SK-N-SH (cell line): ENCODE measurements at regions not wholly inside any gene's neighbourhood (a gene's known extent, or its start where the extent isn't known, plus 50 kb on each side); places are given as distances from the start of the nearest gene placed in this dataset.

ENCODE experiments used
- CTCF ChIA-PET: fragments of 300-600, 350-600 bp; formaldehyde crosslinking; extraction: SDS; loops from one replicate; lab custom pipeline; 2021; lab: Yijun Ruan, JAX
- POLR2A ChIA-PET: fragments of 350-600 bp; sonication (Branson Sonifier 250); formaldehyde crosslinking; extraction: SDS; loops from one replicate; lab custom pipeline; 2020; ENCODE audit warnings: antibody characterized with exemption, inconsistent platforms; lab: Yijun Ruan, JAX
- DNase-seq: peaks from one replicate; pipeline ENCODE4 v3.0.0; 2012
- H2AFZ ChIP-seq: fragments of 200-600 bp; sonication (generic); 2 replicates; pipeline ENCODE4 v1.8.1; 2016; ENCODE audit warnings: antibody characterized with exemption, mild to moderate bottlenecking, low read depth
- H3F3A ChIP-seq: fragments of 200-600 bp; sonication (generic); replicated peaks from 2 replicates; pipeline ENCODE3; 2016; ENCODE audit warnings: antibody characterized with exemption, mild to moderate bottlenecking; ENCODE audit not compliant: insufficient read depth
- H3K27ac ChIP-seq, 2 experiments: fragments of 200-500 bp in 1 of 2; fragments of 200-600 bp in 1 of 2; sonication (Bioruptor generic) in 1 of 2; sonication (generic), shearing (Covaris generic) in 1 of 2; 2 replicates each; pipeline versions ENCODE4 v1.5.1 to v1.6.1; 2014 to 2016; ENCODE audit warnings: low read depth in 2 of 2, inconsistent platforms in 1 of 2, low read length in 1 of 2, mild to moderate bottlenecking in 1 of 2, mixed read lengths in 1 of 2
- H3K27me3 ChIP-seq: fragments of 200-600 bp; sonication (generic), shearing (Covaris generic); 2 replicates; pipeline ENCODE4 v1.6.1; 2016; ENCODE audit warnings: mixed run types; ENCODE audit not compliant: insufficient read depth
- H3K36me3 ChIP-seq, 2 experiments: fragments of 200-500 bp in 1 of 2; fragments of 200-600 bp in 1 of 2; sonication (Bioruptor generic) in 1 of 2; sonication (generic) in 1 of 2; replicated peaks in 1 of 2; 2 replicates each; pipeline versions ENCODE3 to v1.5.1; 2014 to 2016; ENCODE audit warnings: low read length in 1 of 2, mild to moderate bottlenecking in 1 of 2; ENCODE audit not compliant: insufficient read depth in 2 of 2, control insufficient read depth in 1 of 2
- H3K4me1 ChIP-seq, 2 experiments: fragments of 200-500 bp in 1 of 2; fragments of 200-600 bp in 1 of 2; sonication (Bioruptor generic) in 1 of 2; sonication (generic), shearing (Covaris generic) in 1 of 2; 2 replicates each; pipeline versions ENCODE4 v1.5.1 to v1.6.1; 2014 to 2016; ENCODE audit warnings: low read depth in 1 of 2, low read length in 1 of 2, mixed run types in 1 of 2; ENCODE audit not compliant: insufficient read depth in 2 of 2, control insufficient read depth in 1 of 2
- H3K4me2 ChIP-seq: fragments of 200-600 bp; sonication (generic), shearing (Covaris generic); 2 replicates; pipeline ENCODE4 v1.6.1; 2017; ENCODE audit warnings: mixed run types
- H3K4me3 ChIP-seq, 2 experiments: fragments of 200-500 bp in 1 of 2; fragments of 200-600 bp in 1 of 2; sonication (Bioruptor generic) in 1 of 2; sonication (generic), shearing (Covaris generic) in 1 of 2; 2 replicates each; pipeline versions ENCODE4 v1.5.1 to v1.8.1; 2014 to 2016; ENCODE audit warnings: low read depth in 2 of 2, inconsistent platforms in 1 of 2, low read length in 1 of 2, mild to moderate bottlenecking in 1 of 2, mixed read lengths in 1 of 2, moderate library complexity in 1 of 2
- H3K79me2 ChIP-seq: fragments of 200-600 bp; sonication (generic); 2 replicates; pipeline ENCODE4 v1.8.1; 2017; ENCODE audit warnings: mild to moderate bottlenecking; ENCODE audit not compliant: insufficient read depth
- H3K9ac ChIP-seq: fragments of 200-600 bp; sonication (generic); 2 replicates; pipeline ENCODE4 v1.6.1; 2017; ENCODE audit warnings: mixed run types
- H3K9me2 ChIP-seq: fragments of 200-600 bp; sonication (generic); 2 replicates; pipeline ENCODE4 v1.6.1; 2017; ENCODE audit warnings: mixed run types
- H3K9me3 ChIP-seq: fragments of 200-600 bp; sonication (generic); 2 replicates; pipeline ENCODE4 v1.6.1; 2017; ENCODE audit warnings: mixed run types, mild to moderate bottlenecking, moderate library complexity
- H4K20me1 ChIP-seq: fragments of 200-600 bp; sonication (generic); 2 replicates; pipeline ENCODE4 v1.6.1; 2017; ENCODE audit warnings: mild to moderate bottlenecking, mixed run types; ENCODE audit not compliant: insufficient read depth
- CHD2 ChIP-seq: fragments of 150-350 bp; IDR thresholded peaks from 2 replicates; pipeline ENCODE4 v1.6.1; 2018; ENCODE audit warnings: low read length; ENCODE audit not compliant: partially characterized antibody
- ELF1 ChIP-seq: IDR thresholded peaks from 2 replicates; pipeline ENCODE4 v1.4.0; 2012
- EP300 ChIP-seq, 2 experiments: IDR thresholded peaks; 2 replicates each; pipeline versions ENCODE4 v1.4.0 to v1.6.1; 2012; ENCODE audit warnings: borderline replicate concordance in 1 of 2, low read depth in 1 of 2, low read length in 1 of 2
- EZH2phosphoT487 ChIP-seq: fragments of 200-600 bp; sonication (generic); IDR thresholded peaks from 2 replicates; pipeline ENCODE4 v1.6.1; 2017; ENCODE audit warnings: low read depth, mixed run types, mild to moderate bottlenecking, antibody characterized with exemption, moderate library complexity, borderline replicate concordance
- FOXJ3 ChIP-seq: sonication (generic); formaldehyde crosslinking; IDR thresholded peaks from 2 replicates; pipeline ENCODE4 v1.5.1; 2020; ENCODE audit warnings: mild to moderate bottlenecking, missing genetic modification reagents
- FOXM1 ChIP-seq: IDR thresholded peaks from 2 replicates; pipeline ENCODE4 v1.4.0; 2012; ENCODE audit warnings: low read depth, mild to moderate bottlenecking
- JUND ChIP-seq: IDR thresholded peaks from 2 replicates; pipeline ENCODE4 v1.4.0; 2012
- NFIC ChIP-seq: IDR thresholded peaks from 2 replicates; pipeline ENCODE4 v1.4.0; 2012; ENCODE audit warnings: borderline replicate concordance
- NRF1 ChIP-seq: IDR thresholded peaks from 2 replicates; pipeline ENCODE4 v1.6.1; 2012; ENCODE audit warnings: low read depth, mild to moderate bottlenecking, low read length
- POLR2AphosphoS5 ChIP-seq: IDR thresholded peaks from 2 replicates; pipeline ENCODE4 v1.6.1; 2012; ENCODE audit warnings: low read depth, low read length
- RXRA ChIP-seq: IDR thresholded peaks from 2 replicates; pipeline ENCODE4 v1.4.0; 2012; ENCODE audit warnings: low read depth, mild to moderate bottlenecking, borderline replicate concordance
- TAF1 ChIP-seq: IDR thresholded peaks from 2 replicates; pipeline ENCODE4 v1.6.1; 2012; ENCODE audit warnings: low read depth, mild to moderate bottlenecking, low read length, moderate library complexity, borderline replicate concordance
- TCF12 ChIP-seq: IDR thresholded peaks from 2 replicates; pipeline ENCODE4 v1.4.0; 2012
- YY1 ChIP-seq: IDR thresholded peaks from 2 replicates; pipeline ENCODE4 v1.4.0; 2012; ENCODE audit warnings: low read depth, mild to moderate bottlenecking
- WGBS: methylation state at CpG from one replicate; pipeline ENCODE4 v1.1.6; 2017; ENCODE audit warnings: low lambda C conversion rate; 5-methylcytosine and 5-hydroxymethylcytosine counted together
- TF ChIP-seq, protein P1 (sequence below): fragments of 200-600 bp; sonication (generic); IDR thresholded peaks from 2 replicates; pipeline ENCODE4 v1.6.1; 2017; ENCODE audit warnings: antibody characterized with exemption, mild to moderate bottlenecking, moderate library complexity
- TF ChIP-seq, protein P2 (sequence below): IDR thresholded peaks from 2 replicates; pipeline ENCODE4; 2012
- TF ChIP-seq, protein P3 (sequence below): fragments of 150-350 bp; IDR thresholded peaks from 2 replicates; pipeline ENCODE4 v1.6.1; 2017; ENCODE audit warnings: antibody characterized with exemption, low read length, low read depth, borderline replicate concordance
- TF ChIP-seq, protein P4 (sequence below): IDR thresholded peaks from 2 replicates; pipeline ENCODE4 v1.4.0; 2012; ENCODE audit warnings: low read depth, borderline replicate concordance

DNA sequence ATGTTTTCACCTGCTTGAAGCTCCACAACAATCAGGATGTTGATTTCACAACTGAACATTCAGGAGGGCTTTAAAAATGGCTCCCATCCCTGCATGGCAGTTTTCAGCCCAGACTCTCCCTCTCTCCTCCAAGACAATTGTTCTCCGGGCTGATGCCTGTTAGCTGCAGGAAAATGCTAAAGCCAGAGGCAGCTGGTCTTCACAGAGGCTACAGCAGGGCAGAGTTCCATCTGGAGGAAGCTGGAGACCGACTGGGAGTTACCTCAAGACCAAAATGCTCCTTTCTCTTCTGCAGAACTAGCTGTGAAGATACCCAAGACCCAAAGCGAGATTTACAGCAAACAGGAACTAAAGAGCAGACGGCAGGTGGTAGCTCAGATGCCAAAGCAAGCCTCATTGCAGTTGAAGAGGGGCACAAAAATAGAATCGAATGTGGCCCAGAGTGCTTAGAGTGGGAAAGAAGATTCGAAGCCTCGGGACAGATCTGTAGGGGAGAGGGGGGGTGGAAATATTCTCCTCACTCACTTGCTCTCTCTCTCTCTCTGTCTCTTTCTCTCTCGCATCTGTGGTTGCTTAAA is 423.6 kb downstream of the ZNF521 start (continued):
- TF ChIP-seq, protein P1, sequence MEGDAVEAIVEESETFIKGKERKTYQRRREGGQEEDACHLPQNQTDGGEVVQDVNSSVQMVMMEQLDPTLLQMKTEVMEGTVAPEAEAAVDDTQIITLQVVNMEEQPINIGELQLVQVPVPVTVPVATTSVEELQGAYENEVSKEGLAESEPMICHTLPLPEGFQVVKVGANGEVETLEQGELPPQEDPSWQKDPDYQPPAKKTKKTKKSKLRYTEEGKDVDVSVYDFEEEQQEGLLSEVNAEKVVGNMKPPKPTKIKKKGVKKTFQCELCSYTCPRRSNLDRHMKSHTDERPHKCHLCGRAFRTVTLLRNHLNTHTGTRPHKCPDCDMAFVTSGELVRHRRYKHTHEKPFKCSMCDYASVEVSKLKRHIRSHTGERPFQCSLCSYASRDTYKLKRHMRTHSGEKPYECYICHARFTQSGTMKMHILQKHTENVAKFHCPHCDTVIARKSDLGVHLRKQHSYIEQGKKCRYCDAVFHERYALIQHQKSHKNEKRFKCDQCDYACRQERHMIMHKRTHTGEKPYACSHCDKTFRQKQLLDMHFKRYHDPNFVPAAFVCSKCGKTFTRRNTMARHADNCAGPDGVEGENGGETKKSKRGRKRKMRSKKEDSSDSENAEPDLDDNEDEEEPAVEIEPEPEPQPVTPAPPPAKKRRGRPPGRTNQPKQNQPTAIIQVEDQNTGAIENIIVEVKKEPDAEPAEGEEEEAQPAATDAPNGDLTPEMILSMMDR, result no peak
- TF ChIP-seq, all 33 proteins: peak for 0

DNA sequence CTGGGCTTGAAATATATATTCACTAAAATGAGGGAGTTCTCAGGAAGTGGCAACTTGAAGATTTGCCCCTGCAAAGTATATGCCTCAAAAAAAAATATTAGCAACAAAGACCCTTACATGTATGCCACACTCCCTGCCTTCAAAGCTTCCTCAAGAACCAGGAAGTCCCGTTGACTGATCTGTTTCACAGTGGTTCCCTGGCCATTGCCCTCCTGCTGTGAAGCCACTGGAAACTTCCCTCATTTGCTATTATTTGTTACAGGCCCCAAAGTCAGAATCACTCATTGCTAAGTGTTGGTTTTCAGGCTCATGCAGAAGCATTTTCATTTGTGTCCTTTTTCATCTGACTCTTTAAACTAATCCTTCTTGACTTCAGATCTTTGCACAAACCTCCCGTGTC is 421.5 kb downstream of the ZNF521 start:
- H4K20me1 ChIP-seq, result no peaks in the 10 kb centered on the region
- no peak overlapping the region for H3K4me2 ChIP-seq
- no peak for DNase-seq
- H2AFZ ChIP-seq, result no peak overlapping the region
- no peaks in the 10 kb centered on the region for H3K9me2 ChIP-seq
- H3K36me3 ChIP-seq, result no peaks in the 10 kb centered on the region
- H3K79me2 ChIP-seq, result no peaks in the 10 kb centered on the region
- ChIA-PET CTCF (no interaction called here), POLR2A (no interaction called here)
- H3K9me3 ChIP-seq, result no peaks in the 10 kb centered on the region
- H3K4me1 ChIP-seq, result peaks cover 0 to 2% of the 10 kb centered on the region in 2 experiments; a peak in 1 of 4 replicates
- H3K9ac ChIP-seq, result no peak overlapping the region
- WGBS, result 57% methylated on average over 2 of the region's 2 CpGs
- TF ChIP-seq JUND (no peak), RXRA (no peak), FOXJ3 (CRISPR knock-in tag) (no peak), TCF12 (no peak), CHD2 (no peak), EZH2phosphoT487 (no peak), YY1 (no peak), NFIC (no peak), FOXM1 (no peak), NRF1 (no peak), ELF1 (no peak), TAF1 (no peak), POLR2AphosphoS5 (no peak), EP300 (IDR thresholded peaks at IDR 0.05; ENCODE audit: borderline replicate concordance in 1 of 2, low read depth in 1 of 2, low read length in 1 of 2) (no peak)
- TF ChIP-seq, protein P2, sequence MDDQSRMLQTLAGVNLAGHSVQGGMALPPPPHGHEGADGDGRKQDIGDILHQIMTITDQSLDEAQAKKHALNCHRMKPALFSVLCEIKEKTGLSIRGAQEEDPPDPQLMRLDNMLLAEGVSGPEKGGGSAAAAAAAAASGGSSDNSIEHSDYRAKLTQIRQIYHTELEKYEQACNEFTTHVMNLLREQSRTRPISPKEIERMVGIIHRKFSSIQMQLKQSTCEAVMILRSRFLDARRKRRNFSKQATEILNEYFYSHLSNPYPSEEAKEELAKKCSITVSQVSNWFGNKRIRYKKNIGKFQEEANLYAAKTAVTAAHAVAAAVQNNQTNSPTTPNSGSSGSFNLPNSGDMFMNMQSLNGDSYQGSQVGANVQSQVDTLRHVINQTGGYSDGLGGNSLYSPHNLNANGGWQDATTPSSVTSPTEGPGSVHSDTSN, result no peak
- TF ChIP-seq, protein P3, sequence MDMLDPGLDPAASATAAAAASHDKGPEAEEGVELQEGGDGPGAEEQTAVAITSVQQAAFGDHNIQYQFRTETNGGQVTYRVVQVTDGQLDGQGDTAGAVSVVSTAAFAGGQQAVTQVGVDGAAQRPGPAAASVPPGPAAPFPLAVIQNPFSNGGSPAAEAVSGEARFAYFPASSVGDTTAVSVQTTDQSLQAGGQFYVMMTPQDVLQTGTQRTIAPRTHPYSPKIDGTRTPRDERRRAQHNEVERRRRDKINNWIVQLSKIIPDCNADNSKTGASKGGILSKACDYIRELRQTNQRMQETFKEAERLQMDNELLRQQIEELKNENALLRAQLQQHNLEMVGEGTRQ, result no peak
- TF ChIP-seq, protein P4, sequence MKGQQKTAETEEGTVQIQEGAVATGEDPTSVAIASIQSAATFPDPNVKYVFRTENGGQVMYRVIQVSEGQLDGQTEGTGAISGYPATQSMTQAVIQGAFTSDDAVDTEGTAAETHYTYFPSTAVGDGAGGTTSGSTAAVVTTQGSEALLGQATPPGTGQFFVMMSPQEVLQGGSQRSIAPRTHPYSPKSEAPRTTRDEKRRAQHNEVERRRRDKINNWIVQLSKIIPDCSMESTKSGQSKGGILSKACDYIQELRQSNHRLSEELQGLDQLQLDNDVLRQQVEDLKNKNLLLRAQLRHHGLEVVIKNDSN, result no peak
- TF ChIP-seq, protein P1, result no peak
- no peaks in the 10 kb centered on the region for H3F3A ChIP-seq
- H3K27me3 ChIP-seq, result no peaks in the 10 kb centered on the region
- H3K4me3 ChIP-seq, result no peak overlapping the region
- no peak overlapping the region for H3K27ac ChIP-seq
